B cell (primary cell): ENCODE measurements at regions not wholly inside any gene's neighbourhood (a gene's known extent, or its start where the extent isn't known, plus 50 kb on each side); places are given as distances from the start of the nearest gene placed in this dataset.

Experiments
- ATAC-seq: fragments of 200-7000 bp; cut with Tn5 transposase; one replicate; pipeline ENCODE4 v1.10.0; 2021; ENCODE audit warnings: low read depth, mild to moderate bottlenecking, moderate number of reproducible peaks, moderate library complexity
- CTCF ChIA-PET: fragments of 350-600 bp; sonication (Branson Sonifier 250); formaldehyde crosslinking; loops from one replicate; lab custom pipeline; 2021; ENCODE audit warnings: antibody characterized with exemption, inconsistent platforms; lab: Charles Lee
- POLR2A ChIA-PET: fragments of 350-600 bp; sonication (Branson Sonifier 250); formaldehyde crosslinking; loops from one replicate; lab custom pipeline; 2021; ENCODE audit warnings: antibody characterized with exemption; lab: Charles Lee
- DNase-seq: peaks from one replicate; pipeline ENCODE4 v3.0.0; 2013
- H2AFZ ChIP-seq: 2 replicates; pipeline ENCODE4 v1.6.1; 2012; ENCODE audit warnings: mild to moderate bottlenecking, low read depth, low read length; ENCODE audit not compliant: insufficient read depth, poor library complexity, severe bottlenecking
- H3K27ac ChIP-seq, 2 donors: 1 replicate in 1 of 2; 2 replicates in 1 of 2; pipeline ENCODE4 v1.5.1; 2012 to 2013; ENCODE audit warnings: low read length in 2 of 2, mild to moderate bottlenecking in 2 of 2, moderate library complexity in 1 of 2
- H3K27me3 ChIP-seq, 4 experiments: fragments of 200-600 bp in 1 of 4; sonication (generic) in 1 of 4; replicated peaks in 1 of 4; 1 replicate in 2 of 4; 2 replicates in 2 of 4; pipeline versions ENCODE4 v1.6.1 to v1.7.0; 2013 to 2016; ENCODE audit warnings: low read length in 3 of 4, mild to moderate bottlenecking in 2 of 4, mixed read lengths in 1 of 4, moderate library complexity in 1 of 4; ENCODE audit not compliant: insufficient read depth in 4 of 4, control insufficient read depth in 3 of 4; ENCODE audit errors: control extremely low read depth in 1 of 4
- H3K36me3 ChIP-seq, 2 experiments: replicated peaks in 1 of 2; 1 replicate in 1 of 2; 2 replicates in 1 of 2; pipeline versions ENCODE4 v1.6.1 to v1.7.1; 2013; ENCODE audit warnings: low read length in 1 of 2; ENCODE audit not compliant: insufficient read depth in 2 of 2, control insufficient read depth in 1 of 2; ENCODE audit errors: control extremely low read depth in 1 of 2, extremely low read depth in 1 of 2
- H3K4me1 ChIP-seq, 2 donors: fragments of 200-600 bp in 1 of 2; sonication (generic) in 1 of 2; 1 replicate in 1 of 2; 2 replicates in 1 of 2; pipeline versions ENCODE4 v1.5.1 to v1.6.1; 2013 to 2017; ENCODE audit warnings: low read length in 2 of 2; ENCODE audit not compliant: control insufficient read depth in 2 of 2, insufficient read depth in 2 of 2
- H3K4me2 ChIP-seq: replicated peaks from 2 replicates; pipeline ENCODE3; 2012; ENCODE audit warnings: mild to moderate bottlenecking, low read depth, low read length; ENCODE audit not compliant: poor library complexity, severe bottlenecking
- H3K4me3 ChIP-seq, 5 experiments: fragments of 200-600 bp in 1 of 5; sonication (generic) in 1 of 5; 1 replicate in 3 of 5; 2 replicates in 2 of 5; pipeline versions ENCODE4 v1.5.1 to v1.7.0; 2011 to 2016; ENCODE audit warnings: low read length in 4 of 5, mild to moderate bottlenecking in 4 of 5, low read depth in 2 of 5, control low read depth in 1 of 5, moderate library complexity in 1 of 5; ENCODE audit not compliant: insufficient read depth in 1 of 5; ENCODE audit errors: control extremely low read depth in 1 of 5, extremely low read depth in 1 of 5
- H3K79me2 ChIP-seq: fragments of 200-600 bp; sonication (generic); one replicate; pipeline ENCODE4 v1.6.0; 2016; ENCODE audit warnings: low read length; ENCODE audit not compliant: control insufficient read depth, insufficient read depth
- H3K9ac ChIP-seq: fragments of 200-600 bp; sonication (generic); 2 replicates; pipeline ENCODE4 v1.6.1; 2017; ENCODE audit warnings: mild to moderate bottlenecking, low read length, moderate library complexity
- H3K9me3 ChIP-seq, 3 donors: one replicate each; pipeline versions ENCODE4 v1.6.1 to v1.7.1; 2013; ENCODE audit warnings: low read length in 2 of 3; ENCODE audit not compliant: control insufficient read depth in 2 of 3, insufficient read depth in 1 of 3; ENCODE audit errors: control extremely low read depth in 1 of 3
- H4K20me1 ChIP-seq: 2 replicates; pipeline ENCODE4 v1.6.0; 2012; ENCODE audit warnings: mild to moderate bottlenecking, low read length; ENCODE audit not compliant: insufficient read depth, control insufficient read depth, poor library complexity, severe bottlenecking
- H3K27ac Mint-ChIP-seq: one replicate; pipeline ENCODE4 v1.8.0; 2021; ENCODE audit warnings: mixed read lengths
- H3K27me3 Mint-ChIP-seq: one replicate; pipeline ENCODE4 v1.8.0; 2021; ENCODE audit warnings: mixed read lengths
- H3K4me1 Mint-ChIP-seq: one replicate; pipeline ENCODE4 v1.8.0; 2021; ENCODE audit warnings: mixed read lengths
- H3K4me3 Mint-ChIP-seq: one replicate; pipeline ENCODE4 v1.8.0; 2021; ENCODE audit warnings: mixed read lengths
- H3K9me3 Mint-ChIP-seq: one replicate; pipeline ENCODE4 v1.8.0; 2022; ENCODE audit warnings: mixed read lengths; ENCODE audit not compliant: insufficient read depth
- CTCF ChIP-seq: fragments of 200-600 bp; IDR thresholded peaks from one replicate; pipeline ENCODE4 v1.8.0; 2022; ENCODE audit warnings: antibody characterized with exemption, mild to moderate bottlenecking
- EZH2 ChIP-seq: IDR thresholded peaks from 2 replicates; pipeline ENCODE4 v1.6.1; 2012; ENCODE audit warnings: borderline replicate concordance, low read depth, mild to moderate bottlenecking, moderate library complexity, low read length; ENCODE audit not compliant: insufficient read depth, poor library complexity, severe bottlenecking
- WGBS: methylation state at CpG from one replicate; pipeline ENCODE4 v1.1.5; 2013; ENCODE audit warnings: missing lambda C conversion rate; ENCODE audit not compliant: insufficient coverage; 5-methylcytosine and 5-hydroxymethylcytosine counted together
- intact Hi-C: fragments of 100-400 bp; cut with micrococcal nuclease; formaldehyde crosslinking; loops from one replicate; pipeline ENCODE4 v1.10.0; 2022

DNA sequence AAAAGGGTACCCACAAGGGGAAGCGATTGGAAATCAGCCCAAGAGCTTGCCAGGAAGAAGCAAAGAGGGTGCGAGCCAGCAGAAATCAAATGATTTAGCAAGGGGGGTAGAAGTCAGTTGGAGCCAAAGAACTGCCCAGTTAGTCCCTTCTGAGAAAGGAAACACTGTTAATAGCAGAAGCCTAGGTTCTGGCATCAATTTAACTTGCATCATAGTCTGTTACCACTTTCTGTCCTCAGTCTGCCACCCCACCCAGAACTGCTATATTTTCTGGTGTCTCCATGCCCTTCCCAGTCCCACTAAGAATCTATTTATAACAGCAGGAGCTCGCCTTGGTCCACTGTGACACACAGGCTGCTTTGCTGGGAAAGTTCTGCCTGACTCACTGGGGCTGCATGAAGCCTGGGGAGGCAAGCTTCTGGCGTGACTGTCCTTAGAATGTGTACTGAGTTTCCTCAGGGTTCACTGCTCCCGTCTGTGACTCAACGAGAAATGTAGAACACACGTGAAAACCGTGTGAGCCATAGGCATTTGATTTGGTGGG is 157.8 kb upstream of the TTC29 start:
- no peaks in the 10 kb centered on the region for H3K9me3 ChIP-seq
- H4K20me1 ChIP-seq, result no peaks in the 10 kb centered on the region
- Mint-ChIP-seq H3K4me3 (no peak overlapping the region), H3K27me3 (peaks cover 33% of the 10 kb centered on the region), H3K4me1 (no peaks in the 10 kb centered on the region), H3K9me3 (no peaks in the 10 kb centered on the region), H3K27ac (no peak overlapping the region)
- no peak overlapping the region for H2AFZ ChIP-seq
- ChIA-PET POLR2A (no interaction called here), CTCF (interaction anchor here (1.0 kb wide), 1 partner anchor 762 kb away, joined by 3 read pairs; no protein-coding TSS in a partner anchor)
- whole genome bisulfite sequencing, result 50% methylated on average over 5 of the region's 8 CpGs
- no peaks in the 10 kb centered on the region for H3K36me3 ChIP-seq
- intact Hi-C loops, result no loop called here
- H3K79me2 ChIP-seq, result no peaks in the 10 kb centered on the region
- no peak for TF ChIP-seq EZH2
- TF ChIP-seq CTCF, result no peak
- no peak overlapping the region for H3K4me2 ChIP-seq
- DNase-seq (no peak), ATAC-seq (no peak)
- H3K27ac ChIP-seq, result no peak overlapping the region
- no peaks in the 10 kb centered on the region for H3K4me1 ChIP-seq
- no peak overlapping the region for H3K9ac ChIP-seq
- peaks cover 0 to 9% (median 4%) of the 10 kb centered on the region in 4 experiments for H3K27me3 ChIP-seq
- no peak overlapping the region for H3K4me3 ChIP-seq

DNA sequence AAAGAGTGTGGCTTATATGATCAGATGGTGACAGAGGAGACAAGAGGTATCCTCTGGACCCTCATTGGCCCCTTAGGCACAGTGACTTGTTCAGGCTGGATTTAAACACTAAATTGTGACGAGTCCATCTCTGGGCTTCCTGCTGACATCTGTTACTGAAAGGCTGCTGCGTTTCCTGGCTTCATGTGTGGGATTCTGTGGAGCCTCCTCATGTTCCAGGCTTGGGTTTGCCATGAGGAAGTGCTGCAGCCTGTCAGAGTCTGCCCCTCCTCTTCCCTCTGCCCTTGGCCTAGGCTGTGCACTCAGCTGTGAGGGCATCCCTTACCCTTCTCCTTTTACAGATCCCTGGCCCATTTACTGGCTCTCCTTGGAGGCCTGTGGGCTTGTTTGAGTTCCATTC is 159.1 kb upstream of the TTC29 start:
- peaks cover 23% of the 10 kb centered on the region for H3K27me3 Mint-ChIP-seq
- H3K9me3 Mint-ChIP-seq, result no peaks in the 10 kb centered on the region
- Histone ChIP-seq H4K20me1 (no peaks in the 10 kb centered on the region), H3K36me3 (no peaks in the 10 kb centered on the region), H3K27me3 (peaks cover 0 to 9% (median 2%) of the 10 kb centered on the region in 4 experiments), H3K9ac (no peak overlapping the region), H3K4me2 (no peak overlapping the region), H3K4me1 (no peaks in the 10 kb centered on the region), H3K27ac (no peak overlapping the region), H3K4me3 (no peak overlapping the region), H3K79me2 (no peaks in the 10 kb centered on the region), H3K9me3 (no peaks in the 10 kb centered on the region), H2AFZ (no peak overlapping the region)
- H3K4me1 Mint-ChIP-seq, result no peaks in the 10 kb centered on the region
- TF ChIP-seq EZH2 (no peak), CTCF (no peak)
- H3K4me3 Mint-ChIP-seq, result no peak overlapping the region
- POLR2A ChIA-PET, result no interaction called here
- no peak for DNase-seq
- CTCF ChIA-PET, result interaction anchor here (1.7 kb wide), 1 partner anchor 8 kb away, joined by 6 read pairs; no protein-coding TSS in a partner anchor
- H3K27ac Mint-ChIP-seq, result no peak overlapping the region
- ATAC-seq, result no peak
- intact Hi-C loops, result no loop called here
- 68% methylated on average over 2 of the region's 2 CpGs for WGBS
